Fibroblast of lung (primary cell): ENCODE measurements at regions not wholly inside any gene's neighbourhood (a gene's known extent, or its start where the extent isn't known, plus 50 kb on each side); places are given as distances from the start of the nearest gene placed in this dataset.

Experiments used
- EZH2 ChIP-seq: IDR thresholded peaks from 2 replicates; pipeline ENCODE4 v1.5.1; 2012; ENCODE audit warnings: low read length, control low read depth, mild to moderate bottlenecking; ENCODE audit errors: missing control alignments
- TF ChIP-seq, protein P1 (sequence below), 2 donors: IDR thresholded peaks in 1 of 2; conservative IDR thresholded peaks in 1 of 2; 1 replicate in 1 of 2; 2 replicates in 1 of 2; pipeline ENCODE4 v1.5.1; 2011 to 2012; ENCODE audit warnings: low read length in 2 of 2, control low read depth in 1 of 2, inconsistent platforms in 1 of 2, low read depth in 1 of 2, mild to moderate bottlenecking in 1 of 2

DNA sequence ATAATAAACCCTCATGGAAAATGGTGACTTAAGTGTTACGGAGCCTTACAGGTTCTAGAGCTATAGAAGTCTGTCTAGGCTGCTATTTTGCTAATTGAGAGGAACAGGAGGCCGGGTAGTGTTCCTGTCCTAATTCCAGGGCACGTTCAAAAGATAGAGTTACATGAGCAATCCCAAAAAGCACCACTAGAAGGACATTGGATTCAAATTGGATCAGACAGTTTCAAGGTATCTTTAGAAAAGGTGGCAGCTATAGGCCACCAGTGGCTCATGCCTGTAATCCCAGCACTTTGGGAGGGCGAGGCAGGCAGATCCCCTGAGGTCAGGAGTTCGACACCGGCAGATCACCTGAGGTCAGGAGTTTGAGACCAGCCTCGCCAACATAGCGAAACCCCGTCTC is 458.8 kb downstream of the TMEM232 start:
- no peak for TF ChIP-seq EZH2
- TF ChIP-seq, protein P1, sequence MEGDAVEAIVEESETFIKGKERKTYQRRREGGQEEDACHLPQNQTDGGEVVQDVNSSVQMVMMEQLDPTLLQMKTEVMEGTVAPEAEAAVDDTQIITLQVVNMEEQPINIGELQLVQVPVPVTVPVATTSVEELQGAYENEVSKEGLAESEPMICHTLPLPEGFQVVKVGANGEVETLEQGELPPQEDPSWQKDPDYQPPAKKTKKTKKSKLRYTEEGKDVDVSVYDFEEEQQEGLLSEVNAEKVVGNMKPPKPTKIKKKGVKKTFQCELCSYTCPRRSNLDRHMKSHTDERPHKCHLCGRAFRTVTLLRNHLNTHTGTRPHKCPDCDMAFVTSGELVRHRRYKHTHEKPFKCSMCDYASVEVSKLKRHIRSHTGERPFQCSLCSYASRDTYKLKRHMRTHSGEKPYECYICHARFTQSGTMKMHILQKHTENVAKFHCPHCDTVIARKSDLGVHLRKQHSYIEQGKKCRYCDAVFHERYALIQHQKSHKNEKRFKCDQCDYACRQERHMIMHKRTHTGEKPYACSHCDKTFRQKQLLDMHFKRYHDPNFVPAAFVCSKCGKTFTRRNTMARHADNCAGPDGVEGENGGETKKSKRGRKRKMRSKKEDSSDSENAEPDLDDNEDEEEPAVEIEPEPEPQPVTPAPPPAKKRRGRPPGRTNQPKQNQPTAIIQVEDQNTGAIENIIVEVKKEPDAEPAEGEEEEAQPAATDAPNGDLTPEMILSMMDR (conservative IDR thresholded peaks at IDR 0.05 in 1 of 2, IDR thresholded peaks at IDR 0.05 in 1 of 2; ENCODE audit: low read depth in 1 of 2, low read length in 2 of 2), result no peak
